ENCODE measurements at regions not wholly inside any gene's neighbourhood (a gene's known extent, or its start where the extent isn't known, plus 50 kb on each side); places are given as distances from the start of the nearest gene placed in this dataset.

DNA sequence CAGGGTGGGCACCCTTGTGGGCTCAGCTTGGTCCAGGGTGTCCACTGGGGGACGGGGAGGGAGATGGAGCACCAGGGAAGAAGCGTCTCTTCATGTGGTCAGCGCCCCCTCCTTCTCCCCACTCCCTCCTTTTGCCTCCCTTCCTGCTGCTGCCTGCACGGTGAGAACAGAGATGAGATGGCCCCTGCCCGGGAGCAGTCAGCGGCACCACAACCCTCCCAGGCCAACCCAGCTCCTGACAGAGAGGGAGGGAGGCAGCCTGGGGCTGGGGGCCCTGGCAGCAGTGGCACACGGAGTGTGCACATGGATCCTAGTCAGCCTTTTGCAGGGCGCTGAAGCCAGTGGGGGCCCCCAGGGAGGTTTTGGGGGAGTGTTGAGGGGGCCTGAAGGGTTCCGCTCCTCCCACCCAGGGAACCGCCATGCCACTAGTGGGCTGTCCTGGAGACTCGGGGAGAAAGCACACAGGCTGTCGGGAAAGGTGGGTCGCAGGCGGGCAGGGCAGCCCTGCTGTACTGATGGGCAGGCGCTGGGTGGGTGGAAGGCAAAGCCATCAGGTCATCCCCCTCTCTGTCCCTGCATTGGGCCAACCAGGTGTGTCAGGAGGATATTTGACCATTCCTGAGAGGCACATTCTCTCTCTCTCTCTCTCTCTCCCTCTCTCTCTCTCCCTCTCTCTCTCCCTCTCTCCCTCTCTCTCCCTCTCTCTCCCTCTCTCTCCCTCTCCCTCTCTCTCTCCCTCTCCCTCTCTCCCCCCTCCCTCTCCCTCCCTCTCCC, 94.3 kb upstream of the BHLHE23 start:
- no peak for DNase-seq (ENCODE audit: low read depth in 2 of 2)

DNA sequence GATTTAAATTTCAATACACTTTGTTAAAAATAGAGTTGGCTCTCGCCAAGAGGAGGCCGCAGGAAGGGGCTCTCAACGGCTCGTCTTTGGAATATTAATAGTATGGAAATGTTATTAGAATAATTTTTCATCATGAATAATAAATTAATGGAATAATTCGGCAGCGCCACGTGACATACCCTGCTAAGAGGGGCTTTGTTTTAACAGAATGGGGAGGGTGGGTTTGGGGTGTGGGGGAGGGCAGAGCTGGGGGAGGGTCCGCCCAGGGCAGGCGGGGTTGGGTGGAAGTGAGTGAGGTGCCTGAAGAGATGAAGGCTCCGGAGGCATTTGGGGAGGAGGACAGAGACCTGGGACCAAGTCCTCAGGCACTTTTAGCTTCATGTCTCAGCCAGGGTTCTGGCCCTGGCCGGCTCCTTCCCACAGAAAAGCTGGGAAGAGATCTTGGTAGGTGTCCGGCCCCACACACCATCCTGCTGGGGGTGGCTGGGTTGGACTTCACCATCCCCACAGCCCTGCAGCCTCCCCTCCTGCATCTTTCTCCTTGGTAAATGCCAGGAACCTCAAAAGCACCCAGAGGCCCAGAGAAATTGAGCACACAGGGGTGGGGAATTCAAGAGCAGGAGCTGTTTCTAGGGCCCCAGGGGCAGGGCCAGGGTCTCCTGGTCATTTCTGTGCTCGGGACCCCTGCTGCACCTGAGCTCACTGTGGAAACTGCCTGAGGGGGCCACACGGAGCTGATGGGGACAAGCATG, 93.6 kb upstream of the BHLHE23 start:
- no peak for DNase-seq (ENCODE audit: low read depth in 2 of 2)

GRCh38 chr20:63099456-63100173, 92.9 kb upstream of the BHLHE23 start:
- no peak for DNase-seq (ENCODE audit: low read depth in 2 of 2)

DNA sequence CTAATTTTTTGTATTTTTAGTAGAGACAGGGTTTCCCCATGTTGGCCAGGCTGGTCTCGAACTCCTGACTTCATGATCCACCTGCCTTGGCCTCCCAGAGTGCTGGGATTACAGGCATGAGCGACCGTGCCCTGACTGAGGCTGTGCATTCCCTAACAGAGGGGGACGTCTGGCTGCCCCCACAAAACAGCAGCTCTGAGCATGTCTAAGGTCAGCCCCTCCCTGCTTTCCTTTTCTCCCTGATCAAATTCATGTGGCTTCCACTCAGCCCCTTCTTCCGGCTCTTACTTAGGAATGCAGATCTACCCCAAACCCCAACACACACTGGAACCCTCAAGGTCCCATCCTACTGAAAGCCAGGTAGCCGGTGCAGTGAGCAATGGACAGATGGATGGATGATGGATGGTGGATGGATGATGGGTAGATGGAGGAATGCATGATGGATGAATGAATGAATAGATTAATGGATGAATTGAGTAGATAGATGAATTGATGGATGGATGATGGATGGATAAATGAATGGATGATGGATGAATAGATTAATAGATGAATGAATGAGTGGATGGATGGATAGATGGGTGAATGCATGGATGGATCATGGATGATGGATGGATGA, 91.5 kb upstream of the BHLHE23 start:
- no peak for DNase-seq (ENCODE audit: low read depth in 2 of 2)

DNA sequence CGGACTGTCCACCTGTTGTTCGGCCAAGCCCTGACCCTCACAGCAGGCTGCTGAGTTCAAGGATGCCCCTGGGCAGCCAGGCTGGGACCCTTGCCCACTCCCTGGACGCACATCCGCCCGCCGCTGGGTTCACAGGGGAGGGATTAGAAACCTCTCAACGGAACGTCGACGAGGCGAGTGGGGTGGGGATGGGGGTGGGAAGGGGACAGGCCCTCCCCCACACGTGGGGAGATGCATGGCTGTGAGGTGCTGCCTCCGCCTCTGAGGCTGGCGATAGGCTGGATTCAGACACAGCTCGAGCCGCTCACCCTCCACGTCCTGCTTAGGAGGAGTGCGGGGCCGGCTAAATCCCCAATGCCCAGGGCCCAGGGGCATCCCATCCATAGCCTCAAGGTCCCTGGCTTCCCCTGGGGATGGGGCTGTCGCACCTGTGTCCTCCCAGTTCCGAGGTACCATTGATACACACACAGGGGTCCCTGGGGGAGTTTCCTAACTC, 90.6 kb upstream of the BHLHE23 start:
- no peak for DNase-seq (ENCODE audit: low read depth in 2 of 2)

DNA sequence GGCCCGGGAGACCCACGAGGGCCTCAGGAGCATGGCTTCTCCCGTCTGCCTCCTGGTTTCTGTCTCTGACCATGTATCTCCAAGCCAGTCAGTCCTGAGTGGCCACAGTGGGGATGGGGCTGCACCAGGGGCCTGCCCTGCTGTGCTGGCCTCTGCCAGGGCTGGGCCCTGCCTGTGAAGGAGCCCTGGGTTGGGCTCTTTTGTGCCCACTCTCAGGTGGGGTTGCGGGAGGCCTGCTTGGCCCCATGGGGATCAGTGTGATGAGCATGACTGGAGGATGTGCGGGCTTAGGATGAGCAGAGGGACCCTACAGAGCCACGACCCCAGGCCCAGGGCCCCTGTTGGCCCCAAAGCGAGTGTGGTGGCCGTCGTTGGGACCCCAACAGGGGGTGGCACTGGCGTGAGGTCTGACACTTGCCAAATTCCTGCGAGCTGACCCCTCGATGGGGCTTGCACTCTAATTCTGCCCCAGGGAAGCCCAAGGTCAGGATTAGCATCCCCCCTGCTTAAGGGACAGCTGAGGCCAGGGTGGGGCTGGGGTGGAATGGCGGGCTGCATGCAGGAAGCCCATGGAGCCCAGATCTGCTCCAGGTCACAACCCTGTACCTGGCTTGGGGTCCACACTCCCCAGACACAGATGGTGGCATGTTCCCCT, 90.0 kb upstream of the BHLHE23 start:
- no peak for DNase-seq (ENCODE audit: low read depth in 2 of 2)

GRCh38 chr20:63095718-63096654, 89.2 kb upstream of the BHLHE23 start:
- no peak for DNase-seq (ENCODE audit: low read depth in 2 of 2)

- no peak for DNase-seq (ENCODE audit: low read depth in 2 of 2)
These were observed 88.2 kb upstream of the BHLHE23 start for GRCh38 chr20:63094767-63095499.

DNA sequence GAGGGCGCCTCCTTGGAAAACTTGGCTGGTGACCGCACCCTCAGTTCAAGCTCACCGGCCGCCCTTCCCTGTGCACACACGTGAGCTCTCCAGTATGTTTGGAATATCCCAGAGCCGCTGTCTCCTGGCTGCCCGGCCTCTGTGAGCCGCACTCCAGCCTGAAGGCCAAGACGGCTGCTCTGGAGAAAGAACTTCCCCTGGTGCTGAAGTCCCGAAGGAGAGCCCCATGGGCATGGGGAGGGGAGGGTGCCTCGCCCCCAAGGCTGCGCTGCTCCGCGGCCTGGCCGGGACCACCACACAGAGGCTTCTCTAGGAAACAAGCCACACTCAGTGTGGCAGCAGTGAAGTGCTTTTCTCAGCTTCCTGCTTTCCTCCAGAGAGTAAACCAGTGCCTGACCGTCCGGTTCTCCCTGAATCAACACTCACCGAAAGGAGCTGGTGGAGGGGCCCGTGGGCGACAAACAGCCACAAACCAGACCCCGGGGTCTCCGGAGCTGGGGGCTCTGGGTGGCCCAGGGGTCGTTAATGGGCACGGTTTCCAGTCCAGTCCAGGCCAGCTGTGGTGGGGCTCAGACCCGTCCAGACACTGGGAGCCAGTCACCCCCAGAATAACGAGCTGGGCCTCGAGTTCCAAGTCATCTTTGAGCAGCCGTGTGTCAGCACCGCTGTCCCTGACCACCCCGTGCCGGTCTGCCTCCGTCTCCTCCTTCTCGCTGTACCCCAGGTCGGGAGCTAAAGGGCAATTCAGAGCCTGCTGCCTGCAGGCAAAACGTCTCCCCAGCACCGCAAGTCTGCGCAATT, 87.4 kb upstream of the BHLHE23 start:
- DNase-seq (ENCODE audit: low read depth in 2 of 2) = no peak

- DNase-seq (ENCODE audit: low read depth in 2 of 2) = no peak
These were observed 86.0 kb upstream of the BHLHE23 start for GRCh38 chr20:63092660-63093215.

- DNase-seq (ENCODE audit: low read depth in 2 of 2) = no peak
These were observed 85.3 kb upstream of the BHLHE23 start for GRCh38 chr20:63091901-63092659.

- DNase-seq (ENCODE audit: low read depth in 2 of 2) = no peak
These were observed 84.2 kb upstream of the BHLHE23 start for GRCh38 chr20:63090682-63091571.

DNA sequence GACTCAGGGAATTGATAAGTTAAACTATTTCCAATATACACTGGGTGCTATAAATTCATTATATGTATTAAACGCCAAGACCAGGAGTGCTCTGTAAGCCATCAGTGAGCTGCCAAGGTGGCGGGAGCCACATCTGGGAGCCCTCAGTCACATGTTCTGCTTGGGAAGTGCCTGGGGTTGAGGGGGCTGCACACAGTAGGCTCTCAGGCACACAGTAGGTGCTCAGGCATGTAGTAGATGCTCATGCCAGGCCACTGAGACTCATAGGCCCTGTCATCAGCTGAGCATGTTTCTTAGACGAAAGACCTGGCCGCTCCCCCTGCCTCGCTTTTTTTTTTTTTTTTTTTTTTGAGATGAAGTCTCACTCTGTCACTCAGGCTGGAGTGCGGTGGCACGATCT, 83.3 kb upstream of the BHLHE23 start:
- DNase-seq (ENCODE audit: low read depth in 2 of 2) = no peak

- no peak for DNase-seq (ENCODE audit: low read depth in 2 of 2)
These were observed 82.5 kb upstream of the BHLHE23 start for GRCh38 chr20:63089051-63089907.

DNA sequence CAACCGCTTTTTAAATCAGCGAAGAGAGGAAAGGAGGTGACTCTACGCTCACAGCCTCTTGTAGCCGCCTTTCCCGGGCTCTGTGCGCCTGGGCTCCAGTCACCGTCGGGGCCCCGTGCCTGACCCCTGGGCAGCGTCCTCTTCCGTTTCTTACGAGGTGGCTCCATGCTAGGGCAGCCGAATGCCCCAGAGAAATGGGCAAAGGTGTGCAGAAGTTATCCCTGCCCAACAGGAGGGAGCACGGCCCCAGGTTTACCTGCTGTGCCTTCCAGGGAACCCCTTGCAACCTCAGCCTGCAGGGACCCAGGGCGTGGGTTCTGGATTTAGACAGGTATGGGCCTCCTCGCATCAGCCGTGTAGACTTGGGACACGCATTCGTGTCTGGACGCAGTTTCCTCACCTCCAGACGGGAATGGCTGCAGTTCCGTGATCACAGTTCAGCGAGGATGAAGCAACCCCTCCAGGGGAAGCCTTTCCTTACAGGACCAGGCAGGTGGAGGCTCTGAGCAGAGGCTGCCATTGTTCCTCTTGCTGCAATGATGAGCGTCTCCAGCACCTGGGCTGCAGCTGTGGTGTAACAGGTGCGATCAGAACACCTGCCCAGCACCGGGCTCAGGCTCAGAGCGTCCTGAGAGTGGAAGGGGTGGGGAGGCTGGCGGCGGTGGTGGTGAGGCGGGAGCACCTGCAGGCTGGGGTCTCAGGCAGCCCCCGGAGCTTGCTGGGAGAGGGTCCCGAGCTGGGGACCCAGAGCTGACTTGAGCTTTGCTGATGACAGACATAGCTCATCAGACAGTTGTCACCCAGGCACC, 81.3 kb upstream of the BHLHE23 start:
- no peak for DNase-seq (ENCODE audit: low read depth in 2 of 2)

Data from stimulated activated CD8-positive, alpha-beta memory T cell treated with anti-CD3 and anti-CD28 coated beads, Interleukin-15, amount 100 ng/mL, for 48 hours (primary cell).